ENCODE measurements at regions not wholly inside any gene's neighbourhood (a gene's known extent, or its start where the extent isn't known, plus 50 kb on each side); places are given as distances from the start of the nearest gene placed in this dataset.
A peak's percentile ranks its signal among the peaks of the same experiment; 100 is the strongest.

- TF ChIP-seq SPI1 (IDR thresholded peaks at IDR 0.05; ENCODE audit: low read depth, low read length), result no peak
- no peak for TF ChIP-seq POU2F2 (IDR thresholded peaks at IDR 0.05; ENCODE audit: low read depth, low read length)
- no peak for TF ChIP-seq PAX5 (IDR thresholded peaks at IDR 0.05; ENCODE audit: insufficient read depth, low read length, severe bottlenecking)
- no peak for FAIRE-seq
- DNase-seq (ENCODE audit: insufficient read length, low spot score), result no peak
These were observed 190.9 kb upstream of the GSE1 start for GRCh38 chr16:85422196-85422631.

GRCh38 chr16:85422632-85423550 lies 190.2 kb upstream of the GSE1 start:
- FAIRE-seq (no peak), DNase-seq (ENCODE audit: insufficient read length, low spot score) (no peak)
- TF ChIP-seq POU2F2 (IDR thresholded peaks at IDR 0.05; ENCODE audit: low read depth, low read length) (no peak), TAF1 (IDR thresholded peaks at IDR 0.05; ENCODE audit: low read depth, low read length) (no peak), SPI1 (IDR thresholded peaks at IDR 0.05; ENCODE audit: low read depth, low read length) (no peak), POLR2A (IDR thresholded peaks at IDR 0.05; ENCODE audit: low read depth, low read length) (no peak), POLR2AphosphoS5 (IDR thresholded peaks at IDR 0.05; ENCODE audit: low read depth, low read length) (no peak), PAX5 (IDR thresholded peaks at IDR 0.05; ENCODE audit: insufficient read depth, low read length, severe bottlenecking) (no peak)

- FAIRE-seq, result no peak
- TF ChIP-seq POU2F2 (IDR thresholded peaks at IDR 0.05; ENCODE audit: low read depth, low read length), result no peak
- TF ChIP-seq SPI1 (IDR thresholded peaks at IDR 0.05; ENCODE audit: low read depth, low read length), result no peak
- no peak for TF ChIP-seq POLR2A (IDR thresholded peaks at IDR 0.05; ENCODE audit: low read depth, low read length)
- TF ChIP-seq POLR2AphosphoS5 (IDR thresholded peaks at IDR 0.05; ENCODE audit: low read depth, low read length), result no peak
- DNase-seq (ENCODE audit: insufficient read length, low spot score), result no peak
These were observed 189.5 kb upstream of the GSE1 start for GRCh38 chr16:85423631-85424030.

GRCh38 chr16:85424260-85425073 lies 188.7 kb upstream of the GSE1 start:
- TF ChIP-seq POLR2A (IDR thresholded peaks at IDR 0.05; ENCODE audit: low read depth, low read length) (no peak), POLR2AphosphoS5 (IDR thresholded peaks at IDR 0.05; ENCODE audit: low read depth, low read length) (no peak), TAF1 (IDR thresholded peaks at IDR 0.05; ENCODE audit: low read depth, low read length) (no peak), POU2F2 (IDR thresholded peaks at IDR 0.05; ENCODE audit: low read depth, low read length) (no peak), PAX5 (IDR thresholded peaks at IDR 0.05; ENCODE audit: insufficient read depth, low read length, severe bottlenecking) (no peak), SPI1 (IDR thresholded peaks at IDR 0.05; ENCODE audit: low read depth, low read length) (no peak)
- FAIRE-seq, result no peak
- DNase-seq (ENCODE audit: insufficient read length, low spot score), result no peak

GRCh38 chr16:85425074-85425662 lies 188.0 kb upstream of the GSE1 start:
- TF ChIP-seq POU2F2 (IDR thresholded peaks at IDR 0.05; ENCODE audit: low read depth, low read length) (no peak), PAX5 (IDR thresholded peaks at IDR 0.05; ENCODE audit: insufficient read depth, low read length, severe bottlenecking) (no peak), POLR2AphosphoS5 (IDR thresholded peaks at IDR 0.05; ENCODE audit: low read depth, low read length) (no peak), TAF1 (IDR thresholded peaks at IDR 0.05; ENCODE audit: low read depth, low read length) (no peak), SPI1 (IDR thresholded peaks at IDR 0.05; ENCODE audit: low read depth, low read length) (no peak), POLR2A (IDR thresholded peaks at IDR 0.05; ENCODE audit: low read depth, low read length) (no peak)
- FAIRE-seq, result no peak

GRCh38 chr16:85426806-85427205 lies 186.3 kb upstream of the GSE1 start:
- no peak for FAIRE-seq
- TF ChIP-seq PAX5 (IDR thresholded peaks at IDR 0.05; ENCODE audit: insufficient read depth, low read length, severe bottlenecking), result no peak
- TF ChIP-seq POU2F2 (IDR thresholded peaks at IDR 0.05; ENCODE audit: low read depth, low read length), result no peak
- TF ChIP-seq SPI1 (IDR thresholded peaks at IDR 0.05; ENCODE audit: low read depth, low read length), result no peak
- no peak for TF ChIP-seq TAF1 (IDR thresholded peaks at IDR 0.05; ENCODE audit: low read depth, low read length)
- TF ChIP-seq POLR2A (IDR thresholded peaks at IDR 0.05; ENCODE audit: low read depth, low read length), result no peak
- no peak for DNase-seq (ENCODE audit: insufficient read length, low spot score)

More at GRCh38 chr16:85425074-85425662, 188.0 kb upstream of the GSE1 start:
- DNase-seq (ENCODE audit: insufficient read length, low spot score), result no peak

GRCh38 chr16:85428168-85428898 lies 184.8 kb upstream of the GSE1 start:
- TF ChIP-seq POLR2AphosphoS5 (IDR thresholded peaks at IDR 0.05; ENCODE audit: low read depth, low read length) (no peak), TAF1 (IDR thresholded peaks at IDR 0.05; ENCODE audit: low read depth, low read length) (no peak), PAX5 (IDR thresholded peaks at IDR 0.05; ENCODE audit: insufficient read depth, low read length, severe bottlenecking) (no peak), SPI1 (IDR thresholded peaks at IDR 0.05; ENCODE audit: low read depth, low read length) (no peak), POLR2A (IDR thresholded peaks at IDR 0.05; ENCODE audit: low read depth, low read length) (no peak), POU2F2 (IDR thresholded peaks at IDR 0.05; ENCODE audit: low read depth, low read length) (no peak)
- peak; percentile 87 for FAIRE-seq
- peak; percentile 77 for DNase-seq (ENCODE audit: insufficient read length, low spot score)

GRCh38 chr16:85428899-85429775 lies 184.0 kb upstream of the GSE1 start:
- DNase-seq (ENCODE audit: insufficient read length, low spot score), result no peak
- FAIRE-seq, result no peak
- TF ChIP-seq TAF1 (IDR thresholded peaks at IDR 0.05; ENCODE audit: low read depth, low read length) (no peak), POLR2A (IDR thresholded peaks at IDR 0.05; ENCODE audit: low read depth, low read length) (no peak), SPI1 (IDR thresholded peaks at IDR 0.05; ENCODE audit: low read depth, low read length) (no peak), PAX5 (IDR thresholded peaks at IDR 0.05; ENCODE audit: insufficient read depth, low read length, severe bottlenecking) (no peak), POLR2AphosphoS5 (IDR thresholded peaks at IDR 0.05; ENCODE audit: low read depth, low read length) (no peak), POU2F2 (IDR thresholded peaks at IDR 0.05; ENCODE audit: low read depth, low read length) (no peak)

All from GM12891 (cell line).